ENCODE measurements at regions not wholly inside any gene's neighbourhood (a gene's known extent, or its start where the extent isn't known, plus 50 kb on each side); places are given as distances from the start of the nearest gene placed in this dataset.

DNA sequence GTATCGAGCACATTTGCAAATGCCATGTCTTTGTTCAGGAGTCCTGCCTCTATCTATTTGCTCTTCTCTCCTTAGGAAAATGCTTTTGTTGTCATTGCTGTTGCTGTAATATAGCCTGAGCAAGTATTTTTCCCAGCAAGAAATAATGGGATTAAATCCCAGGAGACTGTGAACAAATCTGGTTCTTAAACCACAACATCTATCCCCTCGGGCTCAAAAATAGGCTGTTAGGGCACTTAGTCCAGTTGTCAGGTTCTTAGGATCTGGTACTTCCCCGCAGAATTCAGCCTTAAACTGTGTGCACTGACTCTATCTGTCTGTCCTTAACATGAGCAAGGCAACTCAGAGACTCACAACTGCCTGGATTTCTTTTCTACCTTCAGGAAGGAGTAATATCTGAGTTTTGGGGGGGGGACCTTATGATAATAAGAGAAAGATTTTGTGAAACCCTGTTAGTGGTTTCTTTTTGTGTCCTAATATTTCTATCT lies 437.5 kb downstream of the HTR1B start:
- TF ChIP-seq YY1 (IDR thresholded peaks at IDR 0.05) (no peak), MAX (IDR thresholded peaks at IDR 0.05) (no peak), EGR1 (IDR thresholded peaks at IDR 0.05; ENCODE audit: low read depth in 2 of 2) (no peak), RAD21 (IDR thresholded peaks at IDR 0.05) (no peak), REST (IDR thresholded peaks at IDR 0.05) (no peak), GABPA (IDR thresholded peaks at IDR 0.05 in 1 of 2, conservative IDR thresholded peaks at IDR 0.05 in 1 of 2) (no peak), JUND (IDR thresholded peaks at IDR 0.05) (no peak)
- TF ChIP-seq, protein P1, sequence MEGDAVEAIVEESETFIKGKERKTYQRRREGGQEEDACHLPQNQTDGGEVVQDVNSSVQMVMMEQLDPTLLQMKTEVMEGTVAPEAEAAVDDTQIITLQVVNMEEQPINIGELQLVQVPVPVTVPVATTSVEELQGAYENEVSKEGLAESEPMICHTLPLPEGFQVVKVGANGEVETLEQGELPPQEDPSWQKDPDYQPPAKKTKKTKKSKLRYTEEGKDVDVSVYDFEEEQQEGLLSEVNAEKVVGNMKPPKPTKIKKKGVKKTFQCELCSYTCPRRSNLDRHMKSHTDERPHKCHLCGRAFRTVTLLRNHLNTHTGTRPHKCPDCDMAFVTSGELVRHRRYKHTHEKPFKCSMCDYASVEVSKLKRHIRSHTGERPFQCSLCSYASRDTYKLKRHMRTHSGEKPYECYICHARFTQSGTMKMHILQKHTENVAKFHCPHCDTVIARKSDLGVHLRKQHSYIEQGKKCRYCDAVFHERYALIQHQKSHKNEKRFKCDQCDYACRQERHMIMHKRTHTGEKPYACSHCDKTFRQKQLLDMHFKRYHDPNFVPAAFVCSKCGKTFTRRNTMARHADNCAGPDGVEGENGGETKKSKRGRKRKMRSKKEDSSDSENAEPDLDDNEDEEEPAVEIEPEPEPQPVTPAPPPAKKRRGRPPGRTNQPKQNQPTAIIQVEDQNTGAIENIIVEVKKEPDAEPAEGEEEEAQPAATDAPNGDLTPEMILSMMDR (IDR thresholded peaks at IDR 0.05; ENCODE audit: low read depth, low read length, missing input control), result no peak
- TF ChIP-seq, protein P2, sequence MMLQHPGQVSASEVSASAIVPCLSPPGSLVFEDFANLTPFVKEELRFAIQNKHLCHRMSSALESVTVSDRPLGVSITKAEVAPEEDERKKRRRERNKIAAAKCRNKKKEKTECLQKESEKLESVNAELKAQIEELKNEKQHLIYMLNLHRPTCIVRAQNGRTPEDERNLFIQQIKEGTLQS (IDR thresholded peaks at IDR 0.05), result no peak

Data from liver (tissue), 3 donors.